DND-41 (cell line): ENCODE measurements at regions not wholly inside any gene's neighbourhood (a gene's known extent, or its start where the extent isn't known, plus 50 kb on each side); places are given as distances from the start of the nearest gene placed in this dataset.

Experiments
- ATAC-seq: fragments of 200-7000 bp; cut with Tn5 transposase; 3 replicates; pipeline ENCODE4 v1.9.1; 2021; ENCODE audit warnings: low read depth; ENCODE audit not compliant: insufficient read depth
- DNase-seq: peaks from one replicate; pipeline ENCODE4 v3.0.0-alpha.2; 2020
- H2AFZ ChIP-seq: 2 replicates; pipeline ENCODE4 v1.6.0; 2012; ENCODE audit warnings: low read depth, low read length
- H3K27ac ChIP-seq: 2 replicates; pipeline ENCODE4 v1.5.1; 2012; ENCODE audit warnings: low read length, inconsistent platforms
- H3K27me3 ChIP-seq: fragments of 200-600 bp; sonication (generic); 2 replicates; pipeline ENCODE4 v1.6.0; 2012; ENCODE audit warnings: low read length, mild to moderate bottlenecking, inconsistent platforms; ENCODE audit not compliant: insufficient read depth, poor library complexity
- H3K36me3 ChIP-seq: 2 replicates; pipeline ENCODE4 v1.5.1; 2012; ENCODE audit warnings: low read length, inconsistent platforms; ENCODE audit not compliant: insufficient read depth
- H3K4me1 ChIP-seq: 2 replicates; pipeline ENCODE4 v1.5.1; 2012; ENCODE audit warnings: mild to moderate bottlenecking, low read length; ENCODE audit not compliant: insufficient read depth
- H3K4me2 ChIP-seq: 2 replicates; pipeline ENCODE4 v1.6.0; 2012; ENCODE audit warnings: mild to moderate bottlenecking, moderate library complexity, low read length, inconsistent platforms; ENCODE audit not compliant: insufficient read depth
- H3K4me3 ChIP-seq, 2 experiments: fragments of 200-600 bp in 1 of 2; shearing (Covaris generic) in 1 of 2; 2 replicates each; pipeline ENCODE4 v1.5.1; 2012 to 2016; ENCODE audit warnings: inconsistent platforms in 2 of 2, low read length in 2 of 2, mild to moderate bottlenecking in 2 of 2, low read depth in 1 of 2, moderate library complexity in 1 of 2
- H3K79me2 ChIP-seq: 2 replicates; pipeline ENCODE4 v1.6.0; 2012; ENCODE audit warnings: low read length, inconsistent platforms; ENCODE audit not compliant: insufficient read depth
- H3K9ac ChIP-seq: 2 replicates; pipeline ENCODE4 v1.6.0; 2012; ENCODE audit warnings: low read depth, mild to moderate bottlenecking, inconsistent platforms, low read length, moderate library complexity
- H3K9me3 ChIP-seq: 2 replicates; pipeline ENCODE4 v1.5.1; 2012; ENCODE audit warnings: low read length, moderate library complexity, mild to moderate bottlenecking, inconsistent platforms; ENCODE audit not compliant: insufficient read depth, severe bottlenecking
- H4K20me1 ChIP-seq: 2 replicates; pipeline ENCODE4 v1.6.0; 2012; ENCODE audit warnings: low read length; ENCODE audit not compliant: insufficient read depth
- CTCF ChIP-seq: IDR thresholded peaks from 2 replicates; pipeline ENCODE4 v1.5.1; 2012; ENCODE audit warnings: borderline replicate concordance, low read length, moderate library complexity, mild to moderate bottlenecking; ENCODE audit not compliant: poor library complexity, severe bottlenecking; ENCODE audit errors: extremely low read depth
- EZH2 ChIP-seq: IDR thresholded peaks from 3 replicates; pipeline ENCODE4 v1.6.1; 2012; ENCODE audit warnings: borderline replicate concordance, low read depth, mild to moderate bottlenecking, moderate library complexity, low read length, inconsistent platforms; ENCODE audit not compliant: severe bottlenecking

GRCh38 chr2:188645986-188646385 is 328.2 kb upstream of the COL3A1 start:
- Histone ChIP-seq H3K4me1 (no peaks in the 10 kb centered on the region), H2AFZ (no peak overlapping the region), H3K36me3 (no peaks in the 10 kb centered on the region), H3K9ac (no peak overlapping the region), H4K20me1 (no peaks in the 10 kb centered on the region), H3K9me3 (no peaks in the 10 kb centered on the region), H3K4me2 (no peak overlapping the region), H3K27me3 (no peaks in the 10 kb centered on the region), H3K79me2 (no peaks in the 10 kb centered on the region), H3K27ac (no peak overlapping the region), H3K4me3 (no peak overlapping the region)
- DNase-seq (no peak), ATAC-seq (no peak)
- no peak for TF ChIP-seq EZH2
- no peak for TF ChIP-seq CTCF

GRCh38 chr2:188647430-188648070 is 326.6 kb upstream of the COL3A1 start:
- no peak overlapping the region for H2AFZ ChIP-seq
- no peaks in the 10 kb centered on the region for H3K9me3 ChIP-seq
- H3K79me2 ChIP-seq = no peaks in the 10 kb centered on the region
- H3K27me3 ChIP-seq = no peaks in the 10 kb centered on the region
- DNase-seq (no peak), ATAC-seq (no peak)
- no peaks in the 10 kb centered on the region for H4K20me1 ChIP-seq
- H3K9ac ChIP-seq = no peak overlapping the region
- no peaks in the 10 kb centered on the region for H3K36me3 ChIP-seq
- H3K27ac ChIP-seq = no peak overlapping the region
- H3K4me2 ChIP-seq = no peak overlapping the region
- TF ChIP-seq EZH2 (no peak), CTCF (no peak)
- H3K4me3 ChIP-seq = no peak overlapping the region
- H3K4me1 ChIP-seq = no peaks in the 10 kb centered on the region

- Histone ChIP-seq H3K79me2 (no peaks in the 10 kb centered on the region), H3K4me3 (no peak overlapping the region), H3K4me1 (no peaks in the 10 kb centered on the region), H4K20me1 (no peaks in the 10 kb centered on the region), H3K4me2 (no peak overlapping the region), H3K9me3 (no peaks in the 10 kb centered on the region), H3K27me3 (no peaks in the 10 kb centered on the region), H2AFZ (no peak overlapping the region), H3K36me3 (no peaks in the 10 kb centered on the region), H3K9ac (no peak overlapping the region), H3K27ac (no peak overlapping the region)
- no peak for DNase-seq
- TF ChIP-seq EZH2 (no peak), CTCF (no peak)
- ATAC-seq = no peak
Observed at GRCh38 chr2:188659656-188660406, 314.3 kb upstream of the COL3A1 start.
